ENCODE measurements at regions not wholly inside any gene's neighbourhood (a gene's known extent, or its start where the extent isn't known, plus 50 kb on each side); places are given as distances from the start of the nearest gene placed in this dataset.

DNA sequence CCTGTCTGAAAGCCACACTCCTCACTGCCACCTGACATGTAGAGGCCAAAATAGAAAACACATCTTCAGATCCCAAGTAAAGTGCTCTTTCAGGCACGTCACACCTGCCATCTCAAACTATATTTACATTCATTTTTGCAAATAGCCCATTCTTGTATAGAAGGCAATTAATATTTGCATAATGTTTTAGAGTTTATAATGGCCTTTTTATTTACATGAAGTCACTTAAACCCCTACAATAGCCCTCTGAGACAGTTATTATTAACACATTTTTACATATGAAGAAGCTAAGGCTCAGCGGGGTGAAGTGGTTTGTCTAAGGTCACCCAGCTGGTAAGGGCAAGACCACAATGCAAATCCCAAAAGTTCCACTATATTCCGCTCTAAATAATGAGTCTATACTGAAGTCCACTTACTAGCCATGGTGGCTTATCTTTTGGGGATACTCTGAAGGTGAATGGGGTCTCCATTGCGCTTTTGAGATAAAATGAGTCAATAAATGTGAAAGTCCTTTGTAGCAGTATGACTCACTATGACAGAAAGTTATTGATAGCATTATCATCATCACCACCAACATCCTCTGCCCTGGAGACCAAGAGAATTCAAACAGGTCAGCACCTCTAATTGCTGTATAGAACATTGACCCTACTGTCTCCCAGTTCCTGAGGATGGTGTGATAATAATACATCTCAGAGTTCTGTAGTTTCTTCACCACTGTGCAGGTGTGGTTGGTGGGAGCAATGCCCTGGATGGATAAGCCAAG lies 155.9 kb upstream of the BCL6 start:
- no peak for DNase-seq (ENCODE audit: low spot score)

- DNase-seq (ENCODE audit: low spot score) = no peak
Observed at GRCh38 chr3:187902041-187902471, 156.8 kb upstream of the BCL6 start.

DNA sequence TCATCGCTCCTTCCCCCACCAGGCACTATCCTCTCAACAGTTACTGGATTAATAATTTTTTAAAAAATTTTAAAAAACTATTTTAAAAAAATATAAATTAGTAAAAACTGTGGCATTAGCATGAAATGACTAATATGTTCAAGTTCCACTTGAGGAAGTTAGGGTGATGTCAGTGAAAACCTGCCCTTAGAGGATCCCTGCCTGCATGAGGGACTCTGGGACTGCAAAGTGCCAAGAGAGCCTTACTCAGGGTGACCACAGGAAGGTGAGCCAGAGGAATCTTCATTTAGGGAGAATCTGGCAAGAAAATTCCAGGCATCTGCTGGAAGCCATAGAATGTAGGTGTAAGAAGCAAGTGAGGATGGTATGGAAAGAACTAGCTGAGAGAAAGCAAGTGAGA lies 157.7 kb upstream of the BCL6 start:
- no peak for DNase-seq (ENCODE audit: low spot score)

- no peak for DNase-seq (ENCODE audit: low spot score)
Observed at GRCh38 chr3:187903697-187904096, 158.4 kb upstream of the BCL6 start.

DNA sequence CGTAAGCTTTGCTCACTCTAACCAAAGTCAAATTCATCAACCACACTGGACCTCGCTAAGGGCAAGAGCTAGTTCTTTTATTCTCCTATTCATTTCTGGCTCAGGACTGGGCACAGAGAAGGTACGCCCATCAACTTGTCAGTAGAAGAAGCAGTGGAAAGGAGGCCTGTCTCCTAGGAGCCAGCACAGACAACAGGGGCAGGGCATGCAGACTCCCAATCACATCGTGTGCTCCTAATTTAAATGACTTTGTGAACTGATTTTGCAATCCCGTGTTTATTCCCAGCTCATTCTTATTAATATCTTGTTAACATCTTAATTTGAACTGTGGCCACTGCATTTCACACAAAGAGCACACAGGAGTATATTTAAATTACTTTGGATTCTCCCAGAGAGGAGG lies 161.1 kb upstream of the BCL6 start:
- DNase-seq (ENCODE audit: low spot score) = no peak

- no peak for DNase-seq (ENCODE audit: low spot score)
Observed at GRCh38 chr3:187906920-187907319, 161.7 kb upstream of the BCL6 start.

GRCh38 chr3:187909866-187910265 lies 164.6 kb upstream of the BCL6 start:
- DNase-seq (ENCODE audit: low spot score) = no peak

DNA sequence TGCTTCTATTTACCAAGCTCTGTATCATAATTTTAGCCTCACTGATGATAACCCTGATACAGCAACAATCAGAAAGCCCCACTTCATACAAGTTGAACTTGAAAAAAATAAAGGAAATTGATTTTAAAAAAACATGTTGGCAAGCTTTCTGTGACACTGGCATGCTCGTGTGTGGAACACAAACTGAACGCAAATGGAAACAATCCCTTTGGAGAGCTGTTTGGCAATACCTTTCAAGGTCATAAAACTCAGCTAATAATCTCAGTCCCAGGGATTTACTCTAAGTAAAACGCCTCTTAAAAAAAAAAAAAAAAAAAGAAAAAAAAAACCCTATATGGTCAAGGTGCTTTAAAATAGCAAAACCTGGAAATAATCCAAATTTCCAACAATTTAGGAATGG lies 166.7 kb upstream of the BCL6 start:
- no peak for DNase-seq (ENCODE audit: low spot score)

DNA sequence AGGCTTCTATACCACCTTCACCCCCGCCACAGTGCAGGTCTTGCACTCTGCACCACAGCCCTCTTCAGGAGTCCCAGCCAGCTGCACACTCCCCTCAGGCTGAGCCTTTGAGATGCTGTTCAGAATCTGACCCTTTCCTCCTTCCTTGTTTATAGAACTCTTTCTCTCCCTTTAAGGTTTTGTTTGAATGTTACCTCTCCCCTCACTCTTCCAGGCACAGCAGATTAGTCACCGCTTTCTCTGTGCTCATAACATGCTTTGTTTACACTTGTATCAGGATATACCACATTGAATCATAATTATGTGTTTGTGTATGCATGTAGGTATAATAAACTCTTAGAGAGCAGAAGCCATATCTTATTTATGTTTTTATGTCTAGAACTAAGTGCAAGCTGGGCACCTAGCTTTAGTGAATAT lies 168.4 kb upstream of the BCL6 start:
- DNase-seq (ENCODE audit: low spot score) = no peak

DNA sequence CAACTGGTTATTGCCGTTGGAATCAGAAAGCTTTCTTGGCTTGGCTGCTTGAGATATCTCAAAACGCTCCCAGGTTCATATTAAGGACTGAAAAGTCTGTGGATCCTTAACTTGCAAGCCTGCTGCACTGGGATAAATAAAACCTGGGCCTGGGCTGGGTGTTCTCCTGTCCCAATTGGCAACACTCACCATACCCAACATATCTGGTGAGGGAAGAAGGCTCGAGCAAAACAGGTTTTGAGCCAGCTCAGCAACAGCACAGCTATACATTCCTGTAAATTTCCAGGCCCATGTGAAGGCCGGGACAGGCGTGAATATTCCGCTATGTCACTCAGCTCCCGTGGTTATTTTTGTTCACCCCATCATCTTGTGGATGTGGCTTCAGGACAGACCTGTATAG lies 169.0 kb upstream of the BCL6 start:
- no peak for DNase-seq (ENCODE audit: low spot score)

DNA sequence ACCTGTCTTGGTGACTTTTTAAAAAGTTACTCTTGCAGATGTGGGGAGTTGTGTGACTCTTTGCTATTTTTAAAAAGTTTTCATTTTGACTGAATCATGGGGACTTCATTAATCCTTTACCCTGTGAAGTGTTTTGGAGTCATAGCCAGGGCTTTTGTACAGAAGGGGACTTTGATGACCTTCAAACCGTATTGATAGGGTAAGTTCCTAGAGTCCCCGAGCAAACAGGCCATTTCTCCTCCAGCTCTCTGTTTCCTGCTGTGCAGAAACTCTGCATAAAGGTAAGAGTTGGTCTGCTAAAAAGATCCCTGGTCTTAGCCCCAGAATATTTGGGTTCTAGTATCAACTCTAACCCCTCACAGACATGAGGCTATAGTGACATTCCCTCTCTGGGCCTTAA lies 170.8 kb upstream of the BCL6 start:
- DNase-seq (ENCODE audit: low spot score) = no peak

- no peak for DNase-seq (ENCODE audit: low spot score)
Observed at GRCh38 chr3:187918081-187918644, 172.9 kb upstream of the BCL6 start.

DNA sequence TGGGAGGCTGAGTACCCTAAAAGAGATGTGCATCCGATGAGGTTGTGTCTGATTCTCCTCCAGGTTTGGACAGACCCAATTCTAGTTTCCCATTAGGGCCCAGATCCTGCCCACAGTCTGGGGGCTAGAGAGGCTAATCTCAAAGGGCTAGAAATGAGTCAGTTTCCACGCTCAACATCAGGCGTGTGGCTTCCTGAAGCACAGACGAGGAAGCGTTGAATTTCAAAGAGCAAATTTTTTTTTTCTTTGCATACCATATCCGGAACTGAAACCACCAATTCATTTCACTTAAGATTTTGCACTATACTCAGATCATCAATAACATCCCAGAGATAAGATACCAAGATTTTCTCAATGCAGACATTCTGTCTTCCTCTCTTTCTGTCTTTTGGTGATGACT lies 173.8 kb upstream of the BCL6 start:
- DNase-seq (ENCODE audit: low spot score) = no peak

- no peak for DNase-seq (ENCODE audit: low spot score)
Observed at GRCh38 chr3:187919544-187919943, 174.3 kb upstream of the BCL6 start.

- no peak for DNase-seq (ENCODE audit: low spot score)
Observed at GRCh38 chr3:187920030-187920429, 174.8 kb upstream of the BCL6 start.

DNA sequence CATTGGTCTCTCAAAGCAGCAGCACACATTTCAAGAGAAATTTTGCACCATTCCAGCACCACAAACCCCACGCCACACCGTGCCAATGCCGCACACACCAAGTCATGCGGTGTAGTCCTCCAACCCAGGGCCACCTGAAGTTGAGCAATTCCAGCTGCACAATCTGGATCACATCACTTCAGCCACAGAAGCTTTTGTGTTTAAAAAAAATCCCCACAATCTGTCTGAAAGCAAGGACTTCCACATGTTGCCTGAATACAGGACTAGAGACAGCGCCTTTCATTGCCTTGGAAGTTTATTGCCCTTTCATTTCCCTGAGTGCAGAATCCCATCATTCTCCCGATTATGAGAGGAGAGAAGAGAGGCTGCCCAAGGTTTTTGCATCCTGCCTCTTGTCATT lies 175.6 kb upstream of the BCL6 start:
- DNase-seq (ENCODE audit: low spot score) = no peak

GRCh38 chr3:187921391-187922074 lies 176.3 kb upstream of the BCL6 start:
- no peak for DNase-seq (ENCODE audit: low spot score)

- no peak for DNase-seq (ENCODE audit: low spot score)
Observed at GRCh38 chr3:187922704-187923416, 177.6 kb upstream of the BCL6 start.

DNA sequence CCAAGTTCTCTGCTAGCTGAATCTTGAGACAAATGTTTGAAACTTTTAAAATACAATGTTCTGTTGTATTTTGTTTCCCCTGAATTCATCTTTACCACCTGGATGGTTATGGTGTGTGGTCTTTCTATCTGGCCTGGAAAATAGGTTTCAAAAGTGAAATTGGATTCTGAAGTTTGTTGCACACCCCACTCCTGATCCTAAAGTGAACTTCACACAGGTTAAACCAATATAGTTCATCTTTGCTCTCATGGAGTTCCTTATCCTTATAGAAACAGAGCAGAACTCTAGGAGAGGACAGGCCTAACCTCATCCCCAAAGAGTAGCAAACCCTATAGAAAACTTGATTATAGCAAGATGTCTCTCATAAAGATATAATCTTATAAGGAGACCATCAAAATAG lies 179.4 kb upstream of the BCL6 start:
- DNase-seq (ENCODE audit: low spot score) = no peak

GRCh38 chr3:187925326-187925725 lies 180.1 kb upstream of the BCL6 start:
- DNase-seq (ENCODE audit: low spot score) = no peak

GRCh38 chr3:187926620-187927019 lies 181.4 kb upstream of the BCL6 start:
- no peak for DNase-seq (ENCODE audit: low spot score)

GRCh38 chr3:187927565-187927964 lies 182.3 kb upstream of the BCL6 start:
- DNase-seq (ENCODE audit: low spot score) = no peak
